ENCODE measurements at regions not wholly inside any gene's neighbourhood (a gene's known extent, or its start where the extent isn't known, plus 50 kb on each side); places are given as distances from the start of the nearest gene placed in this dataset.

DNA sequence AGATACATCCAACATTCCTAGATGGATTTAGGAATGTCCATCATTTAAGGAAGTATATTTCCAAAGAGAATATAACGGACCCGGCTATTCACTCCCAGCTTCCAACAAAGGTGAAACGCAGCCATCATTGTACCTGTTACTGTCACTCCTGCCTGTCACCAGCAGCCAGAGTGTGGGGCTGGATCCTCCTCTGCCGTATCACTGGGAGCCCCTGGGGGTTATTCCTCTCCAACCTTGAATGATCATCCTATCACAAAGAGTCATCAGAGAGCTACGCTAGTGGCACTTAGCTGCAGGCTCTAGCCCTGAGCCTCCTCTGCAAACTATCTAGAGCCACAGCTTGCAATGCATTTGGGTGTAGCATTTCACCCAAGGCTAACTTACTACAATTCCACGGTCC, 73.6 kb upstream of the NHSL1 start:
- TF ChIP-seq REST (IDR thresholded peaks at IDR 0.05; ENCODE audit: insufficient read depth in 1 of 2, low read depth in 2 of 2, low read length in 2 of 2) (no peak), TAF1 (IDR thresholded peaks at IDR 0.05; ENCODE audit: borderline replicate concordance, insufficient read depth, low read length) (no peak)

Data from PFSK-1 (cell line).